Breast epithelium (tissue), 3 donors: ENCODE measurements at regions not wholly inside any gene's neighbourhood (a gene's known extent, or its start where the extent isn't known, plus 50 kb on each side); places are given as distances from the start of the nearest gene placed in this dataset.
"Not testable (repeated sequence)": the region's sequence is repeated elsewhere in the genome, so short reads cannot be mapped to it uniquely, and the experiment has no call there.

ENCODE experiments used
- POLR2A ChIP-seq: fragments of 450-650 bp; IDR thresholded peaks from one replicate; pipeline ENCODE4 v1.6.1; 2016; ENCODE audit warnings: antibody characterized with exemption, mild to moderate bottlenecking, moderate library complexity
- POLR2AphosphoS5 ChIP-seq, 3 donors: sonication (generic); formaldehyde crosslinking; IDR thresholded peaks; one replicate each; pipeline ENCODE4 v1.6.1; 2017; ENCODE audit warnings: antibody characterized with exemption in 3 of 3
- TF ChIP-seq, protein P1 (sequence below), 3 donors: fragments of 450-650 bp; IDR thresholded peaks; one replicate each; pipeline ENCODE4 v1.5.1; 2016 to 2017; ENCODE audit warnings: antibody characterized with exemption in 3 of 3, mild to moderate bottlenecking in 3 of 3, moderate library complexity in 3 of 3

- TF ChIP-seq, protein P1, sequence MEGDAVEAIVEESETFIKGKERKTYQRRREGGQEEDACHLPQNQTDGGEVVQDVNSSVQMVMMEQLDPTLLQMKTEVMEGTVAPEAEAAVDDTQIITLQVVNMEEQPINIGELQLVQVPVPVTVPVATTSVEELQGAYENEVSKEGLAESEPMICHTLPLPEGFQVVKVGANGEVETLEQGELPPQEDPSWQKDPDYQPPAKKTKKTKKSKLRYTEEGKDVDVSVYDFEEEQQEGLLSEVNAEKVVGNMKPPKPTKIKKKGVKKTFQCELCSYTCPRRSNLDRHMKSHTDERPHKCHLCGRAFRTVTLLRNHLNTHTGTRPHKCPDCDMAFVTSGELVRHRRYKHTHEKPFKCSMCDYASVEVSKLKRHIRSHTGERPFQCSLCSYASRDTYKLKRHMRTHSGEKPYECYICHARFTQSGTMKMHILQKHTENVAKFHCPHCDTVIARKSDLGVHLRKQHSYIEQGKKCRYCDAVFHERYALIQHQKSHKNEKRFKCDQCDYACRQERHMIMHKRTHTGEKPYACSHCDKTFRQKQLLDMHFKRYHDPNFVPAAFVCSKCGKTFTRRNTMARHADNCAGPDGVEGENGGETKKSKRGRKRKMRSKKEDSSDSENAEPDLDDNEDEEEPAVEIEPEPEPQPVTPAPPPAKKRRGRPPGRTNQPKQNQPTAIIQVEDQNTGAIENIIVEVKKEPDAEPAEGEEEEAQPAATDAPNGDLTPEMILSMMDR (IDR thresholded peaks at IDR 0.05) = not testable (repeated sequence)
- not testable (repeated sequence) for TF ChIP-seq POLR2A; POLR2AphosphoS5 (IDR thresholded peaks at IDR 0.05)
Measured at GRCh38 chr6:139696991-139697390, 322.5 kb upstream of the CITED2 start.
